Heart right ventricle (tissue), 16 donors: ENCODE measurements at regions not wholly inside any gene's neighbourhood (a gene's known extent, or its start where the extent isn't known, plus 50 kb on each side); places are given as distances from the start of the nearest gene placed in this dataset.

Experiments
- ATAC-seq, 8 donors: fragments of 200-7000 bp; cut with Tn5 transposase; one replicate each; pipeline ENCODE4 v1.9.1; 2020; ENCODE audit warnings: mild to moderate bottlenecking in 8 of 8, moderate library complexity in 8 of 8, moderate number of reproducible peaks in 1 of 8
- DNase-seq, 2 donors: peaks; one replicate each; pipeline ENCODE4 v3.0.0-alpha.2; 2020
- H3K27ac ChIP-seq, 10 donors: fragments of 200-600 bp; sonication (generic) in 2 of 10; one replicate each; pipeline versions ENCODE4 v1.5.0 to v1.8.0; 2020 to 2022; ENCODE audit warnings: mild to moderate bottlenecking in 3 of 10
- H3K27me3 ChIP-seq, 7 donors: fragments of 200-600 bp; one replicate each; pipeline ENCODE4 v1.8.0; 2021 to 2022; ENCODE audit warnings: mild to moderate bottlenecking in 2 of 7
- H3K36me3 ChIP-seq, 9 donors: fragments of 200-600 bp; sonication (generic) in 1 of 9; one replicate each; pipeline versions ENCODE4 v1.5.0 to v1.8.0; 2020 to 2022; ENCODE audit warnings: mild to moderate bottlenecking in 2 of 9
- H3K4me1 ChIP-seq, 9 donors: fragments of 200-600 bp; sonication (generic) in 1 of 9; one replicate each; pipeline versions ENCODE4 v1.5.0 to v1.8.0; 2020 to 2022; ENCODE audit warnings: mild to moderate bottlenecking in 4 of 9
- H3K4me3 ChIP-seq, 10 donors: fragments of 200-600 bp; sonication (generic) in 2 of 10; one replicate each; pipeline versions ENCODE4 v1.5.0 to v1.8.0; 2020 to 2022; ENCODE audit warnings: mild to moderate bottlenecking in 7 of 10, moderate library complexity in 2 of 10
- H3K9me3 ChIP-seq, 11 donors: fragments of 200-600 bp in 10 of 11; sonication (generic) in 2 of 11; one replicate each; pipeline versions ENCODE4 v1.5.0 to v1.8.0; 2013 to 2022; ENCODE audit warnings: mild to moderate bottlenecking in 2 of 11, control low read depth in 1 of 11, moderate library complexity in 1 of 11
- CTCF ChIP-seq, 9 donors: fragments of 200-600 bp; sonication (generic) in 2 of 9; IDR thresholded peaks; one replicate each; pipeline versions ENCODE4 v1.5.0 to v1.8.0; 2021 to 2022; ENCODE audit warnings: antibody characterized with exemption in 9 of 9, mild to moderate bottlenecking in 5 of 9, moderate library complexity in 1 of 9
- WGBS, 2 donors: extraction: QIAGEN DNeasy Blood & Tissue Kit; methylation state at CpG; one replicate each; pipeline ENCODE4 v1.1.7; 2013; ENCODE audit warnings: inconsistent platforms in 1 of 2; 5-methylcytosine and 5-hydroxymethylcytosine counted together
- intact Hi-C, 10 donors: fragments of 100-400 bp; cut with DNase I; formaldehyde crosslinking; loops; one replicate each; pipeline versions ENCODE4 v1.11.1 to v1.14.2; 2022
- donor health status: Arrhythmogenic right ventricular cardiomyopathy.
- donor health status: ischemic (EF 13 %, LVEDD 7.1; RV severe dilation, severe dysfunction).
- donor health status: healthy with polysubstance abuse.
- donor health status: DM: no; HTN: yes; CAD: no.
- donor health status: DM: no; HTN: no; CAD: no.
- donor health status: ischemic (EF 25% LVEDD 6.9; RV normal size, moderate dysfunction).
- donor health status: ischemic (EF 25% LVEDD 5.7; RV mildly dilated, moderate dysfunction).
- donor health status: healthy.
- donor health status: DM: yes; HTN: yes; CAD: no.
- donor health status: Ischemic cardiomyopathy.
- donor health status: ischemic (EF 35%, LVEDD 5.7; RV mildly dilated, moderate dysfunction).
- donor health status: nonischemic (EF 11% LVEDD 7.7; RV severe dilation, severe dysfunction).
- donor health status: DM: yes; HTN: yes; CAD: no.
- donor health status: PGD.
- donor health status: ischemic (EF 29% LVEDD 5.4; RV normal size, mild dysfunction).
- donor health status: nonischemic (EF 23%, LVEDD 6.1; RV moderate dilation, normal function).

- TF ChIP-seq CTCF (IDR thresholded peaks at IDR 0.05), result no peak
- H3K27me3 ChIP-seq, result no peaks in the 10 kb centered on the region
- ATAC-seq (no peak), DNase-seq (no peak)
- intact Hi-C loops, result no loop called here
- H3K4me3 ChIP-seq, result no peak overlapping the region
- no peaks in the 10 kb centered on the region for H3K36me3 ChIP-seq
- H3K9me3 ChIP-seq, result no peaks in the 10 kb centered on the region
- peaks cover 0 to 23% (median 0%) of the 10 kb centered on the region in 9 donors for H3K4me1 ChIP-seq
- peak overlapping the region in 1 of 10 donors; percentile 86 for H3K27ac ChIP-seq
- 91 to 97% methylated on average over 6 of the region's 6 CpGs for WGBS, 2 donors
Observed at GRCh38 chr2:230644356-230644935, 68.2 kb upstream of the CAB39 start.

GRCh38 chr2:230648356-230648755 lies 64.3 kb upstream of the CAB39 start:
- 93% methylated on average over 8 of the region's 8 CpGs for WGBS, 2 donors
- no peak for ATAC-seq
- TF ChIP-seq CTCF (IDR thresholded peaks at IDR 0.05), result no peak

GRCh38 chr2:230650585-230651137 lies 62.0 kb upstream of the CAB39 start:
- DNase-seq (no peak), ATAC-seq (no peak)
- WGBS, 2 donors, result 55 to 56% methylated on average over 7 of the region's 7 CpGs
- intact Hi-C loops, result no loop called here
- H3K27me3 ChIP-seq, result no peaks in the 10 kb centered on the region
- no peak overlapping the region for H3K4me3 ChIP-seq
- no peaks in the 10 kb centered on the region for H3K36me3 ChIP-seq
- H3K27ac ChIP-seq, result no peak overlapping the region
- no peaks in the 10 kb centered on the region for H3K4me1 ChIP-seq
- no peaks in the 10 kb centered on the region for H3K9me3 ChIP-seq
- TF ChIP-seq CTCF (IDR thresholded peaks at IDR 0.05), result no peak

More at GRCh38 chr2:230648356-230648755, 64.3 kb upstream of the CAB39 start:
- Histone ChIP-seq H3K4me1 (peaks cover 0 to 15% (median 0%) of the 10 kb centered on the region in 9 donors), H3K27ac (no peak overlapping the region), H3K4me3 (no peak overlapping the region), H3K36me3 (no peaks in the 10 kb centered on the region), H3K27me3 (no peaks in the 10 kb centered on the region), H3K9me3 (no peaks in the 10 kb centered on the region)
- DNase-seq, result no peak
- intact Hi-C loops, result no loop called here

- H3K27ac ChIP-seq, result no peak overlapping the region
- ATAC-seq, result no peak
- intact Hi-C loops, result no loop called here
- H3K4me3 ChIP-seq, result no peak overlapping the region
- WGBS, 2 donors, result 87 to 90% methylated on average over 7 of the region's 7 CpGs
- no peak for DNase-seq
- no peaks in the 10 kb centered on the region for H3K36me3 ChIP-seq
- no peaks in the 10 kb centered on the region for H3K9me3 ChIP-seq
- peaks cover 0 to 22% (median 0%) of the 10 kb centered on the region in 9 donors for H3K4me1 ChIP-seq
- TF ChIP-seq CTCF (IDR thresholded peaks at IDR 0.05), result no peak
- H3K27me3 ChIP-seq, result no peaks in the 10 kb centered on the region
Observed at GRCh38 chr2:230654057-230654456, 58.6 kb upstream of the CAB39 start.
